Upper lobe of left lung (tissue), 4 donors: ENCODE measurements at regions not wholly inside any gene's neighbourhood (a gene's known extent, or its start where the extent isn't known, plus 50 kb on each side); places are given as distances from the start of the nearest gene placed in this dataset.

ENCODE experiments used
- CTCF ChIP-seq, 6 experiments: fragments of 450-650 bp in 4 of 6; fragments of 200-600 bp in 2 of 6; sonication (generic) in 2 of 6; IDR thresholded peaks; one replicate each; pipeline ENCODE4 v1.5.1; 2016 to 2019; ENCODE audit warnings: antibody characterized with exemption in 6 of 6
- POLR2AphosphoS5 ChIP-seq, 2 donors: sonication (generic); formaldehyde crosslinking; IDR thresholded peaks; one replicate each; pipeline ENCODE4 v1.5.1; 2017; ENCODE audit warnings: antibody characterized with exemption in 2 of 2

GRCh38 chr3:54240-54639, 142.3 kb upstream of the CHL1 start:
- TF ChIP-seq CTCF (IDR thresholded peaks at IDR 0.05): no peak
- TF ChIP-seq POLR2AphosphoS5 (IDR thresholded peaks at IDR 0.05): no peak
